ENCODE measurements at regions not wholly inside any gene's neighbourhood (a gene's known extent, or its start where the extent isn't known, plus 50 kb on each side); places are given as distances from the start of the nearest gene placed in this dataset.

DNA sequence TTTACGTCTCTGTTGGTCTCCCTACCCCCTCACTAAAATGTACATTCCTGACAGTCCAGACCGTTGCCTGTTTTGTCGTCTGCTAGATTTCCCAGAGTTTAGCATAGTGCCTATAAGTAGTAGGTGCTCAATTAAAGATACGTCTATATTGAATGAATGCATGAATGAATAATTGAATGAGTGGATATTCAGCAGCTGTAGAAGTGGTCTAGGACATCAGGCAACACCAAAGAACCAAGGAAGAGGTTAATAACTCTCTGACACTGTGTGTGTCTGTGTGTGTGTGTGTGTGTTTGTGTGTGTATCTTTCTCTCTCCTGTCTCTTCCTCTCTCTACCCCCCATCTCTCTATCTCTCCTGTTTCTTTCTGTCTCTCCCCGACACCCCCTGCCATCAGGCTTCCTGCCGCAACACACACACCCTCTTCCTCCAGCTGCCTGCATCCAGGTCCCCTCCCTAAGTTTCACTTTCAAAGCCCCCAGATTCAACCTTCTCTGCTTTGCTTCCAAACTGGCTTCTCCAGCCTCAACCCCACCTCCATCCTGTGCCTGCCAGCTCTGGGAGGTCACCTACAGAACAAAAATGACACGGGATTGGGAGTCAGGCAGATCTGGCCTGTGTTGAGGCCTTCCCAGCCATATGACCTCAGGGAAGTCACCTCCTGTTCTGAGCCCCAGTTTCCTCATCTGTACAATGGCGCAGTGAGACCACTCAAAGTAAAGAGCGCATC is 119.9 kb upstream of the NCOR2 start:
- no peak for DNase-seq (ENCODE audit: low read depth in 2 of 2)

DNA sequence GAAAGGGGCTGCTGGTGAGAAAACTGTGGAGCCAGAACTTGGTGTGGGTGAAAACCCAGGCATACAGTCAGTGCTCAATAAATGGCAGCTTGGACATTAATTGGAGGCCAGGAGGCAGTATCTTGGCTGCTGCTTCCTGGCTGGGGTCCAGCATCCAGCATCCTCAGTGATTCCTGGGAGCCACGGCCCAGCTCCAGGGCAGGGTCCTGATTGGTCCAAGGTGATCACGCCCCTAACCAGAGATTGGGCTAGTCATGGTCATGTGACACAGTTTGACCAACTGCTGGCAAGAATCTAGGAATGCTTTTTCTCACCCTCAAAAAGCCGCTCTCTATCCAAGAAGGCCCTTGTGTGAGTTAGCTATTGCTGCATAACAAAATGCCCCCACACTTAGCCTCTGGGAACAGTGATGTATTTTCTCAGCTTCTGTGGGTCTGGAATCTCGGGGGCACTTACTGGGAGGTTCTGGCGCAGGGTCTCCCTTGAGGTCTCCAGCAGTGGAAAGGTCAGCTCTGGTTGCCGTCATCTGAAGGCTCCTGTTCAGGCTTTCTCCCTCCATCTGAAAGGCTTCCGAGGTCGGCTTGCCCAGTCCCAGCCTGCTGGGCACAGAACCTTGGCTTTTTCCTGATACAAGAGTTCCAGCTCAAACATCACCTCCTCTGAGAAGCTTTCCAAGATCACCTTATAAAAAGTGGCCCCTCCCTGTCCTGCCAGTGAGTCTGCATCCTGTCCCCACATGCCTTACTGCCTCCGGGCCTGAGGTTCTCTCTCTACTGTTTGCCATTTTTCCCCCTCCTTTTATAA is 119.2 kb upstream of the NCOR2 start:
- DNase-seq (ENCODE audit: low read depth in 2 of 2): no peak

DNA sequence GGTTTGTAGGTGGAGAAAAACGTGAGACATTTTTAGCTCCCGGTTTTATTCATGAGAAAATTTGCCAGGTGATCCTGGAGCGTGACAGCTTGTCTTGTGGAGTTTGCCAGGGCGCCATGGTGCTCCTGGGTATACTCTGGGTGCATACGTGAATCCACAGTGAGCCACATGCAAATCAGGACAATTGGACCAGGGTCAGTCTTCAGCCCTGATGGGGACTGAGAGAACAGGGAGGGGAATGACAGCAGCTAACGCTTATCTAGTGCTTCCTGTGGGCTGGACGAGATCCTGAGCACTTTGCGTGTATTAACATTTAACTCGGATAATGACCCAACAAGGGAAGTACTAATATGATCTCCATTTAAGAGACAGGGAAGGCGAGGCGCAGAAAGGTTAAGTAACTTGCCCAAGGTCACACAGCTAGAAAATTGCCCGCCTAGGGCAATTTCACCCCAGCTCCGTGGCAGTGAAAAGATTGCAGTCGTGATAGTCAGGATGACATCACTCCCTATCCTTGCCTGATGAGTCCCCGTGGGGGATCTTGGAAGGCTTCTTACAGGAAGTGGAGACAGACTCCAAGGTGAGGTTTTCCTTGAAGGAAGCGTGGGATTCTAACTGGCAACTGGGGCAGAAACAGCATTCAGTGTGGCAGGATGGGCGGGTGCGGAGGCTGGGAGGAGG is 118.4 kb upstream of the NCOR2 start:
- DNase-seq (ENCODE audit: low read depth in 2 of 2): no peak

DNA sequence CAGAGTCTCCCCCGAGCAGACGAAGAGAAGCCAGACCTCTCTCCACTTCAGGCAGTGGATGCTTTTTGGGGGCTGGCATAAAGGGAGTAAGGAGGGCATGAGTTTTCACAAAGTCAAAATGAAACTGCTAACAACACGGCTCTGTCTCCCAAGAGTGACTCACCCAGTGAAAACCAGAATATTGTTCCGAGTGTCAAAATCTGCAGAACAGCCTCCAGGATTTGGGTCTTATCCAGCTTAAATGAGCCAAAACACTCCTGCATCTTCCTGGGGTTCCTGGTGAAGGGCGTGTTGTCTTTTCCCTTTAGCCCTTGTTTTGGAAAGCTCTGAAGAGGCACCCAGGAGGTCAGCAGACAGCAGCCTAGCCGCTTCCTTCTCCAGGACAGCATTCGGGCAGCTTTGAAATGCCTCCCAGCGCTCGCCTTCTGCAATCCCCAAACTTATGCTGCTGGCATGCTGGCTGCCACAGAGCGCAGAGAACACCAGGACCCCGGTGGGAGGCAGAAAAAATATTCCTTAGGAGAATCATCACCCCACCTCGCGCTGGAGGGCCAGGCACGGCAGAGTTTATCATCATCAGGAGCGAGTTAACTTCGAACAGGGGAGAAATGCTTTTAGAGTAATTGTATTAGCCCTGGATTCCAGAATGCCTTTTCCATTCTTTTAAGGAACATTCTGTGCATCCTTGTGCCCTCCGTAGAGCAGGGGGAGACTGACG is 117.7 kb upstream of the NCOR2 start:
- peak in 1 of 2 experiments; percentile 70 for DNase-seq (ENCODE audit: low read depth in 2 of 2)

DNA sequence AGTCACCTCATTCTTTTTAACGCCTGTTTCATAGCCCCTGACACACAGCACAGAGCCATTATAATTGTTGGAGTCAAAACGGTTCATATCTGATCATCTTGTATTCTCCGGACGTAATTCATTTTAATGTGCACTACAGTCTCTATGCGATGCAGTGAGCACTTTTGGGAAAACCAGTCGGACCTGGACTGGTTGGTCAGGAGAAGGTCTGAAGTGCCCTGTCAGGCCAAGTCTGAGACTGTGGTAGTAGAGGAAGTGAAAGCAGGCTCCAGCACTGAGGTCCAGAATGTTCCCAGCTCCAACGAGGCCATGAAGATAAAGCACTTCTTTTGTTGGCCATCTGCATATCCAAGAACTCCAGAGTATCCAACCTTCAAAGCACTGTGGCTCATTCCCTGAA is 117.1 kb upstream of the NCOR2 start:
- no peak for DNase-seq (ENCODE audit: low read depth in 2 of 2)

DNA sequence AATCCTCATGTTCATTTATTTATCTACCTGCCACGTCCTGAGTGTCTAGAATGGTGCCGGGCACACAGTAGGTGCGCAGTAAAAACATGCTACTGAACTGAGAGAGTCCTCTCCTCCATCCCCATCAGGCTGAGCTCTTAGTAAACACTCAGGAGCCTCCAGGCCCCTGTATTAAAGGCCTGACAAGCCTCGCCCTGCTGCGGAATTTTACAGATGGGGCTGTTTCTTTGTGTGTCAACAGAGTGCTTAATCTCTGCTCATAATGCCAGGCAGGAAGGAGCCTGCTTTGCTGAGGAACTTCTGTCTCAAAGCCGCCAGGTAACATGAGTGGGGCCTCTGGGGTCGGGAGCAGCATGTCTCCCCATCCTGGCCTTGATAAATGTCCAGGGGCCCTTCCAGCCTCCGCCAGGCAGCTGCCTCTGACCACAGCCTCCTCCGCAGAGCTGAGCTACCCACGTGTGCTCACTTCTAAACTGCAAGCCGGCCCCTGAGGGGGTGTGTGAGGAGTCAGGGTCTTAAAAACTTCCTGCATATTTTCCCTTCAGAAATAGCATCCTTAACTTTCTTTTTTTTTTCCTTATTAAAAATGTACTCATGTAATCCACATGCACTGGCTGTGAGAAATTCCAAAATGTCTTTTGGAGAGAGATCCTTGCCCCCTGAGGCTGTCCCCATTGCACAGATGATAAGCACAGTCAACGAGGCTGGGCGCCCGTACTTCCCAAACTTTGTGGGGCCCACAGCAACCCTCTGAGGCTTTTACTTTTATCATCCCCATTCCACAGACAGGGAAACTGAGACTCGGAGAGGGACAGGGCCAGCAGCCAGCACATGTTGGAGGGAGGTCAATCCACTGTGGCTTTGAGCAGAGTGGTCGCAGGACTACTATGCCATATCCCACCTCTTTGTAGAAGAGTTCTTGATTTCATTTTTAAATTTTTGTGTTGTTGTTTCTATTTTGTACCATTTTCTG is 116.0 kb upstream of the NCOR2 start:
- DNase-seq (ENCODE audit: low read depth in 2 of 2): no peak

DNA sequence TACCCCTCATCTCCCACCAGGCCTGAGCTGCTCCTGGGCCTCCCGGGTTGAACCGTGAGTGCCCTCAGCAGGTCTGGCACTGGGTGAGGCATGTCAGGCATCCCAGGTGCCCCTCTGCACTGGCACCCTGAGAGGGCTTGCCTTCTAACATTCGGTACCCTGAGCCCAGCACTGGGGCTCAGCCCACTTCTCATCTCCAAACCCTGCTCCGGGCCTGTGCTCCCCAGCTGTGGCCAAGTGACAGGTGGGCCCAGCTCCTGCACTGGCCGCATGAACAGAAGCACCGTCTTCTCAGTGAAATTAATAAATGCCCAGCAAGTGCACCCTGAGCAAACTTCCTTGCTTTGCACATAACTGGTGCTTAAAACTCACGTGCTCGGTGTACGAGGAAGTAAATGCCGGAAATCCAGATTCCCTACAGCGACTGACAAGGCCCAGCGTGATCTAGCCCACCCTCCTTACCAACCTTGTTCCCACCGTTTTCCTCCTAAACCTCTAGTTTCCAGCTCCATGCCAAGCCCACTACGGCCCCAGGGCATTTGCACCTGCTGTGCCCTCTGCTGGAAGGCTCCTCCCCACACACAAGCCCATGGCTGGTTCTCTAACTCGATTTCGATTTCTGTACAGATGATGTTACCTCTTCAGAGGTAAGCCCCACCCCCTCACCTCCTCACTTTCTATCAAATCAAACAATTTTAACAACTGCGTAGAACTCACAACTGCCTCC is 115.2 kb upstream of the NCOR2 start:
- no peak for DNase-seq (ENCODE audit: low read depth in 2 of 2)

DNA sequence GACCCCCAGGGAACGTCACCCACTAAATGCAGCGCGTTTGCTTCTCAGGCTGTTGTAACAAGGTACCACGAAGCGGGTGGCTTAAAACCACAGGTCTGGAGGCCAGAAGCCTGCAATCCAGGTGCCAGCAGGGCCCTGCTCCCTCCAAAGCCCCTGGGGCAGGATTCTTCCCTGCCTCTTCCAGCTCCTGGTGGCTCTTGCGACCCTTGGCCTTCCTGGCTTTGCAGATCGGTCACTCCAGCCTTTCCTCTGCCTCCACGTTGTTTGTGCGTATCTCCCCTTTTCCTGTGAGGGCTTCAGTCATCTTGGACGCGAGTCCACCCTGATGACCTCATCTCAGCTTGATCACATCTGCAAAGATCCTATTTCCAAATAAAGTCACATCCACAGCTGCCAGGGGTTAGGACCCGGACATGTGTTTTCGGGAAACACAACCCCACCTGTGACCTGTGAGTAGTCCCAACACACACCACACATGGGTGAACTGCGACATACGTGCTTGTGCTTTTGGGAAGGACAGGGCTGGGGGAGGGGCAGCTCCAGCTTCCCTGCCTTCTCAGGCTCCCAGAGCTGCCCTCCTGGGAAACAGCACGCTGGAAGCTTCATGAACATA is 114.5 kb upstream of the NCOR2 start:
- no peak for DNase-seq (ENCODE audit: low read depth in 2 of 2)

DNA sequence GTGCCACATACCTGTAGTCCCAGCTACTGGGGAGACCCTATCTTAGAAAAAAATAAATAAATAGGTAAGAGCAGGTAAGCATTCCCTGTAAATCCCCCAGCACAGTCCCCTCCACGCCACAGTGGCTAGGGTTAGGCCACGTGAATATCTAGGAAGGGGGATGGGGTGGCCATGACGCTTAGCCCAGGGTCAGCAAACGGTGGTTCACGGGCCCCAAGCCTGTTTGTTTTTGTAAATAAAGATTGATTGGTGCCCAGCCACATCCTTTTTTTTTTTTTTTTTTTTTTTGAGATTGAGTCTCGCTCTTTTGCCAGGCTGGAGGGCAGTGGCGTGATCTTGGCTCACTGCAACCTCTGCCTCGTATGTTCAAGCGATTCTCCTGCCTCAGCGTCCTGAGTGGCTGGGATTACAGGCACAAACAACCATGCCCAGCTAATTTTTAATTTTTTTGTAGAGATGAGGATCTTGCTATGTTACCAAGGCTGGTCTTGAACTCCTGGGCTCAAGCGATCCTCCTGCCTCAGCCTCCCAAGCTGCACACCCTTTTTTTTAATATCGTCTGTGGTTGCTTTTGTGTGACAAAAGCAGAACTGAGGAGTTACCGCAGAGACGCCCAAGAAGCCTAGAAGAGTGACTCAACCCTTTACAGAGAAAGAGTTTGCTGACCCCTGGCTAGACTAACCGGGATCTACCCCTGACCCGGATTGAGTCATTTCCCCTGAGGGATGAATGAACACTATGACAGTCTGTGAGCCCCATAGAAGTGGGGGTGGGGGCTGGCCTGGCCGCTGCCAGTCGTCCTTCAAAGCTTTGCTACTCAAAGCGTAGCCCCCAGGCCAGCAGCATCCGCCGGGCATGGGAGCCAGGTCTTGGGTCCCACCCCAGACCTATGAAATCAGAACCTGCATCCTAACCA is 113.7 kb upstream of the NCOR2 start:
- peak; percentile 66 to 70 for DNase-seq (ENCODE audit: low read depth in 2 of 2)

DNA sequence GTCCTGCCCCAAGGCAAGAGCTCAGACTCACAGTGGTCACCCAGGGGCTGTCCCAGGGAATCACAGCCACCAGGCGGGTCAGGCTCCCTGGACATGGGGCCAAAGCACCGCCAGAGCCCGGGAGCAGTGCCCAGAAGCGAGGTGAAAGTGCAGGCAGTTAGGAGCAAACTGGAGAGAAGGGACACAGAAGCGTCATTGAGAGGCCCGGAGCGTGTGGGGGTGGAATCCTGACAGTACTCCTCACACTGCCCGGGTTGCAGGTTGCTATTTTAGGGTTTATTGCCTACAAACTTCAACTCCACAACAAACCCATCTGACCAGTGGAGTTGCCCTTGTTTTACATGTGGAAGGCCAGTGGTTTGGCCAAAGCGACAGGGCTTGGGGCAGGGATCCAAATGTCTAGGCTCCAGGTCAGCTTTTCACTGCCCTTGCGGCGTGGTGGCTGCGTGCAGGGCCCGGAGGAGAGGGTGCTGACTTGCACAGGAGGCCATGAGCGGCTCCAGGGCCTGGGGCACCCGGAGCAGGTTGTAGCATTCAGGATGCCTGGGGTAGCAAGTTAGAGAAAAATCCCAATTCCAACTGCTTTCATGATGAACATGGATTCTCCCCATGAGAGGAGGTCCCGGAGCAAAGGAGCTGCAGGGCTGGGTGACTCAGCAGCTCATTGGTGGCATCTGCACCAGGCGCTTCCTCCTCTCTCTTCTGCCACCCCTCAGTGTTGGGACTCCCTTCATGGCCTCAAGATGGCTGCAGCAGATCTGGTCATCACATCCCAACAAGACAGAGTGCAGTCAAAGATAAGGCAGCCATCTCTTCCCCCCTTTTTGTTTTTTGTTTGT is 112.3 kb upstream of the NCOR2 start:
- no peak for DNase-seq (ENCODE audit: low read depth in 2 of 2)

DNA sequence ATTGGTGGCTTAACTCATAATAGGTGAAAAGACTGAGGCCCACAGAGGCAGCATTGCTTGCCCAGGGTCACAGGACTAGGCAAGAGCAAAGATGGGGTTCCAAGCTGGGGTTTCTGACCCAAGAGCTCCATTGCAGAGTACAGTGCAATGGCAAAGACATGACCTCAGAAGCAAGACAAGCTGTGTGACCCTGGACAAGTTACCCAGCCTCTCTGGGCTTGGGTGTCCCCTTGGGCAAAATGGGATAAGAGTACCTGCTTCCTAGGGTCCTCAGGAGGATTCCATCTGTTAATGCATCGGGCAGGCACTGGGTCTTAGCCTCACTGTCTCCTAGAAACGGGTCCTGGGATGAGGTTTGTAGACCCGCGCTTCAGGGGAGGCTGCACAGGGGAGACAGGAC is 111.6 kb upstream of the NCOR2 start:
- DNase-seq (ENCODE audit: low read depth in 2 of 2): no peak

DNA sequence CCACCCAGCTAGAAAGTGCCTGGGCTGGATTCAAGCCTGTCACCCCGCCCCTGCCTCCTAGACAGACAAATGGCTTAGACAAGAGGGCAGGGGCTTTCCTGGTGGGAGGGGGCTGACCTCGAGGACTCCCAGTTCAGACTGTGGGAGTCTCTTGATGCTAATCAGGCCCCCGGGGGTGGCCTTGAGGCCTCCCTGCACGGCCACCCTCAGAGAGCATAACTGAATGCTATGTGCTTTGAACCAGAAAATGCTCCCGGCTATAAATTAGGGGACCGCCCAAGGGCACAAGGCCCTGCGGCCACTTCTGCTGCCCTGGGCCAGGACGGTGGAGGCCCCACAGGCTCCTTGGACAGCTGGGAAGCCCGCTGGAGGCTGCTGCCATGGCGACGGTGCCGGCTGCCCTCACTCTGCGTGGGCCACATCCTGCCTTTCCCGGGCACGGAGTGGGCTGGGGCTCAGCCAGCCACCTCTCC is 111.0 kb upstream of the NCOR2 start:
- DNase-seq (ENCODE audit: low read depth in 2 of 2): no peak

DNA sequence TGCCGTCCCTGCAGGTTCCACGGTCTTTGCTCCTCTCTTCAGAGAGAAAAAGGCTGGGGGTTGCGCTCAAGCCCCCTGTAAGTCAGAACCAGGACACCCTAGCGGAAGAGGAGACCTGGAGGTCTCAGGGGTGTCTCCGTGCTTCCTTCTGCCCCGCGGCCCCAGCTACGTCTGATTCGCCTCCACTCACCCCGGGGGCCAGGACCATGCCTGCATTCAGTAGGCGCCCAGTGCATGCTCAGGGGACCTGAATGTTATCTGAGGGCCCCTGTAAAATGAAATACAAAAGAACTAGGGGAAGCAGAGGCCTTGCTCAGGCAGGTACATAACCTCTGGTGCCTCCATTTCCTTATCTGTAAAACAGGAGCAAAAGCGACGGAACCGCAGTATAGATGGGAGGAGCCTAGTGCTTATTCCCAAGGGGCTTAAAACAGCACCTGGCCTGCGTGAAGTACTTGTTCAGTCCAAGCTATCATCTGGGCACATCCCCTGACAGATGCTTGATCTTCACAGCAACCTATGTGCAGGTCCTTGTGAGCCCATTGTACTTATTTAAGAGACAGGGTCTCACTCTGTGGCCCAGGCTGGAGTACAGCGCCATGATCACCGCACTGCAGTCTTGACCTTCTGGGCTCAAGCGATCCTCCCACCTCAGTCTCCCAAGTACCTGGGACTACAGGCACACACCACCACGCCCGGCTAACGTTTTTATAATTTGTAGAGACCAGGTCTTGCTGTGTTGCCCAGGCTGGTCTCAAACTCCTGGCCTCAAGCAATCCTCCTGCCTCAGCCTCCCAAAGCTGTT is 110.3 kb upstream of the NCOR2 start:
- no peak for DNase-seq (ENCODE audit: low read depth in 2 of 2)

DNA sequence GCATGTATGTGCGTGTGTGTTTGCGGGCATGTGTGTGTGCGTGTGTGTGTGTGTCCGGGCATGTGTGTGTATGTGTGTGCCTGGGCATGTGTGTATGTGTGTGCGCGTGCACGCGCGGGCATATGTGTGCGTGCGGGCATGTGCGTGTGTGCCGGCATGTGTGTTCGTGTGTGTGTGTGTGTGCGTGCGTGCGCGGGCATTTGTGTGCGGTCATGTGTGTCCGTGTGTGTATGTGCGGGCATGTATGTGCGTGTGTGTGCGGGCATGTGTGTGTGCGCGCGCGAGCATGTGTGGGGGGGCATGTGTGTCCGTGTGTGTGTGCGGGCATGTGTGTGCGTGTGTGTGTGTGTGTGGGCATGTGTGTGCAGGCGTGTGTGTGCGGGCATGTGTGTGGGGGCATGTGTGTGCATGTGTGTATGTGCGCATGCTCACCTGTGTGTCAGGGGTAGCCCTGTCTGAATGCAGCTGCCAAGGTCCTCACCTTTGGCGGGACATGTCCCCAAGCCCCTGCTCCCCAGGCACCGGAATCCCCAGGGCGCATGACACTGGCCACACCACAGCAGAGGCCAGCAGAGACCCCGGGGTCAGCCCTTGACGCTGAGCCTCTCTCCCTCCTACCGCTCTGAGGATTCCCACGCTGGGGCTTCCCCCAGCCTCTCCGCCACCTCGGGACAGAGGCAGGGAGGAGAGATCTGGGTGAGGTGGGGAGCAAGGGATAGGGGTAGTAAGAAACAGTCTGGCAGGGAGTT is 109.5 kb upstream of the NCOR2 start:
- DNase-seq (ENCODE audit: low read depth in 2 of 2): no peak

DNA sequence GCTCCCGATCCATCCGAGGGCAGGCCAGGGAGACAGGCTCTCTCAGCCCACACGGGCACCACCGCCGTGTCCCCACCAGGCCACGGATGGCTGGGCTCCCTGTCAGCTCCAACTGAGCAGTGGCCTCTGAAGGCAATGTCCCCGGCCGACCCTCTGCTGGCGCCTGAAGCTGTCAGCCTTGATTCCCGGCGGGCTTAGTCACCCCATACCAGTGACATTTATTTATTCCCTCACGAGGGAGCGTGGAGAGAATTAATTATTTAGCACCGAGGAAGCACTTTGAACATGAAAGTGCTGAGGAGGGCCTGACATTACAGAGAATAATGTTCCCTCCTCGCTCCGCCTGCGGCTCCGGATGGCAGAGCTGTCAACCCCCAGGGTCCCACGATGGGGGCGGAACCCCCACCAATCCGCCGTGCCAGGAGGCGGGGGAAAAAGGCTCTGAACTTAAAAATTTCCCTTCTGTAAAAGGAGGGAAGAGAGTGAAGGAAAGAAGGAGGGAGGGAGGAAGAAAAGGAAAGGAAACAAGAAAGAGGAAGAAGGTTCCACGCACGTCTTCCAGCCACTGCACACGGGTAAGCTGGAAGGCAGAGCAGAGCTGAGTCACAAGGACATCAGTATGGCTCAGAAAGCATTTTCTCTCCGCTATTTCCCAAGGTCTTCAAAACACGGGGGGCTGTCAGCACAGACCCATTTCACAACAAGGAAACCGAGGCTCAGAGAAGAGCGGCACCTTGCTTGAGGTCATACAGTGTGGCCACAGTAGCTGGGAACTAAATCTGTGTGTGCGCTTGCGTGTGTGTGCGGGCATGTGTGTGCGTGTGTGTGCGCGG is 108.7 kb upstream of the NCOR2 start:
- no peak for DNase-seq (ENCODE audit: low read depth in 2 of 2)

All from fibroblast of skin of left biceps (primary cell).